IPS-NIHi7 (cell line): ENCODE measurements at regions not wholly inside any gene's neighbourhood (a gene's known extent, or its start where the extent isn't known, plus 50 kb on each side); places are given as distances from the start of the nearest gene placed in this dataset.

Experiments
- DNase-seq: peaks from one replicate; pipeline ENCODE4 v3.0.0; 2012; ENCODE audit warnings: mixed read lengths; ENCODE audit errors: extremely low spot score

DNA sequence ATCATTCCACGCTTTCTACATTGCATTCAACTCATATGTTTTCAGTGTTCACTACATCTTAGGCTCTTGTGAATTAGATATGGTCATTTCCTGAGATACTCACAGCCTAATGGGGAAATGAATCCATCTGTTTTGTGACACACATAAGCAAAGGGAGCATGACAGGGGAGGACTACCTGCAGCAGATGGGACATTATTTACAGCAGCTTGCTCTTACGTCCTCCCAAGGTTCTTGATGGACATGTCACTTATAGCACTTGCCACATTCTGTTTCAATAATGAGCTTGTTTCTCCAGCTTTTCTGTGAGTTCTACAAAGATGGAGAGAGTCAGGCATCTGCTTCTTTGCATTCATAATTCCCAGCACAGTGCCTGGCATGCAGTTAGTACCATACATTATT lies 1509.6 kb upstream of the TMEM132C start:
- DNase-seq, result no peak

DNA sequence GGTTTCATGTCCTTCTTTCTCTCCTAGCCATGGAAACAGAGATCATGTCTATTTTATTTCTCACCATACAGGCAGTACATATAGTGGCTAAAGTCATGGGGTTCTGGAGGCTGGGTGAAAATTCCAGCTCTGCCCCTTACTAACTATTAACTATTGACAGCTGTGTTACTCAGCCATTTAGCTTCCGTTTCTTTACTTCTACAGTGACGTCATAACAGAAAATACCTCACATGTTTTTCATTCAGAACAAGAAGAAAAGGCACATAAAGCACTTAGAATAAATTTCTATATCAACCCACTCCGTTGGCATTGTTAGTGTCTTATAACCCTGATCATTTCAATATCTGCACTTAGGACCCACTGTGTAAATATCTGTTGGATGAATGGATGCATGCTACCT lies 1506.9 kb upstream of the TMEM132C start:
- no peak for DNase-seq

DNA sequence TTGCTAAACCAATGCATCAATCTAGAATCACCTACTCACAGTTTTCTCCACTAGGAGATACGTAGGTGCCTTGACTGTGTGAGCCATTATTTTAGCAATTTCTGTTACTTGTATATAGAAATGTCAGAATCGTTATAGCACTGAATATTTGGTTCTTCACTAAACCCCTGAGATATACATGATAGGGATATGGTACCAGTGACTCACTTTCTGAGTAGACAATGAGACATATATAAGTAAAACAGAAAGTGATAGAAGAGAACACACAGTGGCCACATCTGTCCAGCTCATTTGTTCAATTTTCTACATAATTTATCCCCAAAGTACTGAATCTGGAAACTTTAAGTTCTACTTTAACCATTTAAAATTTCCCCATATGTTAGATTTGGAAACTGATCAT lies 1505.5 kb upstream of the TMEM132C start:
- no peak for DNase-seq

- no peak for DNase-seq
These were observed 1504.8 kb upstream of the TMEM132C start for GRCh38 chr12:126762150-126762549.

DNA sequence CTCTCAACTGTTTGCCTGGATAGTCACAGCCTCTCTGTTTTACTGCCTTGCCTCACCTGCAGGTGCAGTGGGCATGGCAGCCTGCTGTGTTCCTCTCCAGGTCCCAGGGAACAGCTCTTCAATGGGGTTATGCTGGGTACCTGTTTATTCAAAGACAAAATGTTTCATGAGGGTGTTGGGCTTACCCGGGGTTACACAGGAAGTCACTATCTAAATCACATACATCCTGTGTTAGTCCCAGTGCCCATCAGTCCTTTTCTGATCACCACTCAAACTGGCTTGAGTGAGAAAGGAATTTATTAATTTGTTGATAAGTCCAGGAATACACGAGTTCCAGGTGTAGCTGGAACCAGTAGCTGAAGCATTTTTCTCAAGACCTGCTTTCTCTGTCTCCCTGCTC lies 1503.6 kb upstream of the TMEM132C start:
- DNase-seq, result no peak

- DNase-seq, result no peak
These were observed 1499.6 kb upstream of the TMEM132C start for GRCh38 chr12:126767334-126767733.

DNA sequence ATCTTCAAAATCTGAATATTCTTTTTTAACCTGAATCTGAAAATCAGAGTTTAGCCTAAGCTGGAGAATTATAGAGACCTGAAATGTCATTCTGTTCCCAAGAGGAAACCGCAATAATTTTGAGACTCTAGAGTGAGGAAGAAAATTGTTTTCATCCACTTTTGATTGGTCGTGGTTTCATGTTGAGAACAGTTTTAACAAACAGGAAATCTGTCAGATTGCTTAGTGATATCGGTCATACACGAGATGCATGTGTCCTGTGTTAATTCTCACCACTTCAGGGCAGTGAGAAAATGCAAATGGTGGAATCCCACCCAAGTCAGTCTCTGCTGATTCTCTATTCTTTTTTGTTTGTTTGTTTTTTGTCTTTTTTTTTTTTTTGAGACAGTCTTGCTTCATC lies 1498.5 kb upstream of the TMEM132C start:
- no peak for DNase-seq

GRCh38 chr12:126770188-126770587 lies 1496.8 kb upstream of the TMEM132C start:
- DNase-seq, result no peak

DNA sequence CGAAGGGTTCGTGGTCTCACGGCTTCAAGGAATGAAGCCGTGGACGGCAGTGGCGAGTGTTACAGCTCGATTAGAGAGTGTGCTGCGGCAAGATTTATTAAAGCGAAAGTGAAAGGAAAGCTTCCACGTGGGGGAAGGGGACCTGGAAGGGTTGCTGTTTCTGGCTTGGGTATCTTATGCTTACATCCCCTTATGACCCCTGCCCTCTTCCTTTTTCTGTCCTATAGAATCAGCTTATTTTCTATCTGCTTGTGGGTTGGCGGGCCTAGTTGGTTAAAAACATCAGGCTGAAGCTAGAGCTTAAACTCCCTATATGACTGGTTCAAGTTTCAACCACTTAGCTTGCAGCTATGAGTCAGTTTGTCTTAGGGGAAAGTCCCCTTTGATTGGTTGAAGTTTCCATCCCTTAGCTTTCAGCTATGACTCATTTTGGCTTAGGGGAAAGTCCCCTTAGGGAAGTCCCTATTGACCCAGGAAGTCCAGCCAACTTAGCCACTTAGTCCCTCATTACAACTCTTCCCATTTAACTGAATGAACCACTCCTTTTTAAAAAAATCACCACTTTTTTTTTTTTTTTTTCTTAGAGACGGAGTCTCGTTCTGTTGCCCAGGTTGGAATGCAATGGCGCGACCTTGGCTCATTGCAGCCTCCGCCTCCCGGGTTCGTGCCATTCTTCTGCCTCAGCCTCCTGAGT lies 1494.7 kb upstream of the TMEM132C start:
- DNase-seq, result no peak

DNA sequence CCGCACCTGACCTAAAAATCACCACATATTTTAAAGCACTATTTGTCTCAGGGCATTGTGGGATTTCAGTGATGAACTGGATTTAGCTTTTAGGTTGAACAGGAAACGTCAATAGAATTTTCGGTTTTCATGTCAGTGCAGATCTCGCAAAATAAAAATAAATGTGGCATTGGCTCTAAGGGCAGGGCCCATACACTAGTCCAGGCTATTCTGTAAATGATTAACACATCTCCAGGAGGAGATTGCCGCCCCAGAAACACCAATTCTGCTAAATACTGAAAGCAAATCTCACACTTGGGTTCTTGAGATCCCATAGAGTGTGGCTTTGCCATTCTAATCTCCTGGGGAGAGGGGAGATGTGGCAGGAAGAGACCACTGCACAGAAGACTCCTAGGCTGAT lies 1494.0 kb upstream of the TMEM132C start:
- DNase-seq, result no peak

DNA sequence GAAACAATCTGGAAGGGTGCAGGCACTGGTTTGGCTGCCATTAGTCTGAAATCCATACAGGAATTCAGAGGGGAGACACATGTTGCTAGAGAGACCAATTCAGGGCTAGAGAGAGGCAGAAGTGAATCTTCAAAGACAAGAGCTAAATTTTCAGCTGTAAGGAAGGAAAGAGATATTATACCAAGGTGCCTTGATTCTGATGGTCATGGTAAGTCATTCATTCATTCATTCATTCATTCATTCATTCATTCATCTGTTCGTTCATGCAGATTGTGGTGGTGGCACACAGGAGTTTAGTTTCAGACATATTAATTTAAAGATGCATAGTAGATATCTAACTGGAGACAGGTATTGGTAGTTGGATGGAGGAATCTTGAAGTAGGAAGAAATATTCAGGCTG lies 1493.5 kb upstream of the TMEM132C start:
- no peak for DNase-seq

GRCh38 chr12:126776026-126776655 lies 1490.8 kb upstream of the TMEM132C start:
- DNase-seq, result no peak

DNA sequence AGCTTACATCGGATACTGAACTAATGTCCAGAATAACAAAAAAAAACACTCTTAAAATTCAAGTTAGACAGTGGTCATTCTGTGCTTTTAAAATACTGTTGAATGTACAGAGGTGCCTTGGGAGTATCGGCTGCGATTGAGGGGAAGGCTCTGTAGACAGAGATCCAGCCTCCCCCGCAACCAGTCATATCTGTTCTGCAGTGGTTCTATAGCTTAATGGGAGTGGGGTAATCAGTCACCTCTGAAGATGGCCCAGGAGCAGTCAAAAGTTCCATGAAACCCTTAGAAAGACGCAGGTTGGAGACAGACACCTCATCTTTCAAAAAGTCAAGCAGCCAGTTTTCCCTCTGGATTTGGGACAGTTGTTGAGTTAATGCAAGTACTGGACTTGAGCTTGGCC lies 1486.6 kb upstream of the TMEM132C start:
- DNase-seq, result no peak

GRCh38 chr12:126781593-126781992 lies 1485.4 kb upstream of the TMEM132C start:
- DNase-seq, result no peak

DNA sequence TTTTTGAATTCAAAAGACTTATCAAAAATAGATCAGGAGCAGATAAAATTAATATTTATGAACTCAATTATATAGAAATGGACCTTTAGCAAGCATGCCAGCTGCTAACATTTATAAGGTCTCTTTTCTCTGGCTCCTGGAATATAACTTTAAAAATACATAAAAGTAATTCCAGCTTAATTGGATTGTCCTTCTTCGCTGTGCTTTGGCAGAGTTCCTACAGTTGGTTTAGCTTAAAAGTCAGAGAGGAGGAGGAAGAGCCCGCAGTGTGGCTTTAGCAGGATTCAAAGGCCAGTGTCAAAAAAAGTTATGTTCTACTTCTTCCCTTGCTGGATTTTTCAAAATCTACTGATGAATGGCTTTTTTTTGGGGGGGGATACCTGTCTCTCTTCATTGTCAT lies 1484.9 kb upstream of the TMEM132C start:
- no peak for DNase-seq

DNA sequence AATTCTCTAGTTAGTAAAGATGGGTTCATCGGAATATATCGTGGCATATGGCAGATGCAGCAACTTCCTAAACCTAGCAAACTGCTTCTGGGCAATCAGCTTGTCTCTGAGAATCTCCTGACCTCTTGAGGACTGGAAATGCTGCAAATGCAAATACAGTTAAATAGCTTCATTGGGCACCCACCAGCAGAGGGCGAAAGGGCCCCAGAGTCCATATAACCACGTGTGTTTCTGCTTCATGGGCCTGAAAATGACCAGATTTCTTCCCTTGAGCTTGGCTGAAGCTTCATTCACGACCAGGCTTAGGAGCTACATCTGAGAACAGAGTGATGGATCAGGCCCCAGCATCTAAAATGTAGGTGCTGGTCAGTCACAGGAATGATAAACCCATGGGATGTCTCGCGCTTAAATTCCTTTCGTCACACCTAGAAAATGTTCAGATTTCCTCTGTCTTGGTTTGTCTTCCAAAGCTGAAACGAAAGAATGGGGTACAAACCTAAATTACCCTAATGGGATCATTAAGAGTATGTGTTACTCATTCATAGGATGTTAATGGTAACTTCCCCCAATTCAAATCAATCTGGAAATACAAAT lies 1482.5 kb upstream of the TMEM132C start:
- DNase-seq, result peak; percentile 74

- DNase-seq, result no peak
These were observed 1477.0 kb upstream of the TMEM132C start for GRCh38 chr12:126789963-126790362.

GRCh38 chr12:126791122-126791521 lies 1475.8 kb upstream of the TMEM132C start:
- DNase-seq, result no peak

GRCh38 chr12:126792411-126792810 lies 1474.6 kb upstream of the TMEM132C start:
- no peak for DNase-seq

GRCh38 chr12:126797525-126797924 lies 1469.4 kb upstream of the TMEM132C start:
- no peak for DNase-seq

DNA sequence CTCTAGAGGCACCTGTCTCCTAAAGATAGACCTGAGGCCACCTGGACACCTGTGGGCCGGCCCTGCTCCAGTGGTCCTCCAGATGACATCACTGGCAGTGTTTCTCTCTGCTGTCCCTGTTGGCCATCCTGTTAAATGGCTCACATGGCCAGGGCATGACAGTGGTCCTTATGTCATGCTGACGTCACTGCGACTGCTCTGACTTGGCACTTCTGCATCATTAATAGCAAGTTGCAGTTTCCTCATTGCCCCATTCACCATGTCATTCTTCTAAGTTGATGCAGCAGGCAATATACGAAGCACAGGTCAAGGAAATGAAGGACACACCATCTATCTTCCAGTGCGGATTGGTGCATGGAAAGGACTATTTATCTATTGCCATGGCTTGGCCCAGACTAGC lies 1468.5 kb upstream of the TMEM132C start:
- DNase-seq, result no peak

- DNase-seq, result no peak
These were observed 1459.6 kb upstream of the TMEM132C start for GRCh38 chr12:126807312-126807865.

DNA sequence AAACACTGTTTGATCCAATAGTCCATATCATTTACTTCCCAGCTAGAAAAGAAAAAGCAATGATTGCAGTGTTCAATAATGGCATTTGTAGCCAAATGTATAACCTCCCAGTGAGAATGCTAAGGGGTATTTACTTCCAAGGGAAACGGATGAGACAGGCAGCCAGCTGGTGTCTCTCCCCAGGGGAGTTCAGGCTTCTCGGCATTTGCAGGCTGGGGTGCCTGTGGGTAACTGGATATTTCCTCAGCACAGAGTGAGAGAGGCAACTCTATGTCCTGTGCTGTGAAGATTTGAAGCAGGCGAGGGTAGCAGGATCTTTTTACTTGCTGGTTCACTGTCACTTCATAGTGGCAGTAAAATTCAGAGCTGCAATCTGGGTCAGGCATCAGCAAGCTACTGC lies 1455.6 kb upstream of the TMEM132C start:
- DNase-seq, result no peak
